GM21717 (cell line): ENCODE measurements at regions not wholly inside any gene's neighbourhood (a gene's known extent, or its start where the extent isn't known, plus 50 kb on each side); places are given as distances from the start of the nearest gene placed in this dataset.
A peak's percentile ranks its signal among the peaks of the same experiment; 100 is the strongest.
"Not testable (repeated sequence)": the region's sequence is repeated elsewhere in the genome, so short reads cannot be mapped to it uniquely, and the experiment has no call there.

Source experiments
- ATAC-seq: cut with Tn5 transposase; IDR thresholded peaks from one replicate; pipeline ENCODE4 v1.9.1; 2021; ENCODE audit warnings: mild to moderate bottlenecking, moderate library complexity; ENCODE audit not compliant: unreplicated experiment

- ATAC-seq: no peak
Observed at GRCh38 chr4:10841697-10842096, 157.1 kb upstream of the CLNK start.

GRCh38 chr4:10837151-10837550 is 152.6 kb upstream of the CLNK start:
- ATAC-seq: no peak

DNA sequence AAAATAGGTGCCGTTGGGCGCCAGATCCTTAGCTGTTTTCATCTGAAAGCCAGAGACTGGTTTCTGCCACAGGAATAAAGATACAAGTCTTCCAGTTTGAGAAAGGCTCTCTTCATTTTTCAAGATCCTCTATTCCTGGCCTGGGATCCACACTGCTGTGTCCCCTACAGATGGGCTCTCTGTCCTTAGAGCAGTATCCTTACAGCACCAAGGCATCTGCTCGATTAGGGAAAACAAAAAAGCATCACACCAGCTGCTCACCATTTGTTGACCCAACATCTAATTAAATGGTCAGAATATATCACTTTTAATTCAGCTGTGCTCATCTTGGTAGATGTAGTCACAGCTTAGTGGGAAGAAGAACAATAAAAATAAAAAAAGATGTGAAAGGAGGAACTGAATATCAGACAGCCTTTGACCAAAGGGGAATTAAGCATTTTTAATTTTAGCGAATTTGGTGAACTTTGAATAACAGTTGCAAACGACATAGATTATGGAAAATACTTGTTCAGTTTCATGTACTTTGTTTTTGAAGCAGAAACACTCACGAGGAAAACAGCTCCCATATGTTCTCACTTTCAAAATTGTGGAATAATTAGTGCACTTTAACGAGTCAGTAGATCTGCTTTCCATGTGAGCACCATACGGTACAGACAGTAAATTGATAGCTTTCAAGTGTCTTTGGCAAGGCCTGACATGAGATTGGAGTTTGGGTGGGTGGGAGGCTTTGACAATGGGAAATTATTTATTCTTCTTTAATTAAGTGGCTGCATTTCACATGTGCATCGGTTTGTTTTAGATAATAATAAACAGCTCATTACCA is 148.4 kb upstream of the CLNK start:
- no peak for ATAC-seq

GRCh38 chr4:10831727-10832408 is 147.3 kb upstream of the CLNK start:
- no peak for ATAC-seq

DNA sequence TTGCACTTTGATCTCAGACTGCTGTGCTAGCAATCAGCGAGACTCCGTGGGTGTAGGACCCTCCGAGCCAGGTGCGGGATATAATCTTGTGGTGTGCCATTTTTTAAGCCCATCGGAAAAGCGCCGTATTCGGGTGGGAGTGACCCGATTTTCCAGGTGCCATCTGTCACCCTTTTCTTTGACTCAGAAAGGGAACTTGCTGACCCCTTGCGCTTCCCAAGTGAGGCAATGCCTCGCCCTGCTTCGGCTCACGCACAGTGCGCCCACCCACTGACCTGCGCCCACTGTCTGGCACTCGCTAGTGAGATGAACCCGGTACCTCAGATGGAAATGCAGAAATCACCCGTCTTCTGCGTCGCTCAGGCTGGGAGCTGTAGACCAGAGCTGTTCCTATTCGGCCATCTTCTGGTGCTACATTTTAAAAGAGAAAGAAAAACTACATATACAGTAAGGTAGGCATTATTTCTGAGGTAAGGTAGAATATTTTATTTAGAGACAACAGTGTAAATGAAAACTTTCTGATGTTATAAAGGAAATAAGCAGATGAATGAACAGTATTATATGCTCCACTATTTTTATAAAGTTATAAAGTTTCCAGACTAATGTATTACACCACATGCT is 144.5 kb upstream of the CLNK start:
- not testable (repeated sequence) for ATAC-seq

DNA sequence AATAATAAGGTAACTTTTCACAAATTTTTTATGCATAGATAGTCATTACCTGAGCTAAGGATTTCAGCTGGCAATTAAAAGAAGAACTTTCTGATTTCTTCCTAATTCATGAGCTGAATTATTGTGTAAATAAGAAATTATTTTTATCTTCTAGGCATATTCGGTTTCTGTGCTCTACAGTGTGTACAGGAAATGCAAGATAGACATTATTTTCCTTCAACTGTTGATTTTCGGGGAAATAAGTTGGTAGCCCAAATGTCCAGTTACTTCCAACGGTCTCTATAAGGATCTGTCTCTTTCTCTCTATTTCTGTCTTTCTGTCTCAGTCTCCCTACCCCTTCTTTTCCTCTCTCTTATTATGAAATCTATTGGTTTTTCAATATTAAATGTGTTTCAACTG is 137.3 kb upstream of the CLNK start:
- no peak for ATAC-seq

DNA sequence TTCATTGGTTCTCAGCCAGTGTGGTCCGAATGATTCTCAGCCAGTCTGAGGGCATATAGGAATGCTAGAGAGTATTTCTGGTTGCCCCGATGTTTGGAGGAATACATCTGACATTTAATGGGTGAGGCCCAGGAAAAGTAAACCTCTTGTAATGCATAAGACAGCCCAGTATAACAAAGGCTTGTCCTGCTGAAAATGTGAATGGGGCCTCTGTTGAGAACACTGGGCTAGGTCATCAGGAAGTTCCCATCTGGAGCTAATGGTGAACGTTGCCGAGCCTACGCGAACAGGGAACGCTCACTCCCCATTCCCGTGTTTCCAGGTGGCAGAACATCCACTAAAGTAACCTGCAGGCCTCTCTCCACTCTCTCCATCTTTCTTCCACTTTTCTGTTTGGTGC is 132.0 kb upstream of the CLNK start:
- ATAC-seq: no peak

DNA sequence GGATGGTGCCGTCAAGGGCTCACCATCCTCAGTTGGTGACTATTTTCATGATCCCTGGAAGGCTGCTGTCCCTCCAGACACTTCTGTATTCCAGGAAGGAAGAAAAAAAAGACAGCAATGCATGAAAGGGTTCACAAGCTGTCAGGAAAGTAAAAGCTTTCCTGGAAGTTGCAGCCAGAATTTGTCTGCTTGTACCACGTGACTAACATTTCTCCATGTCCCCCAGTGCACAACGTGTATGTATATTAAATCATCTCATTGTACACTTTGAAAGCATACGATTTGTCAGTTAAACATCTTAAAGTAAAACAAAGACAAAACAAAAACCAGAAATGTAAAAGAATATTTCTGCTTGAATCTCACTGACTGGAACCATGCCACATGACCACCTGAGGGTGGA is 127.4 kb upstream of the CLNK start:
- ATAC-seq: no peak

GRCh38 chr4:10810411-10810810 is 125.8 kb upstream of the CLNK start:
- ATAC-seq: no peak

DNA sequence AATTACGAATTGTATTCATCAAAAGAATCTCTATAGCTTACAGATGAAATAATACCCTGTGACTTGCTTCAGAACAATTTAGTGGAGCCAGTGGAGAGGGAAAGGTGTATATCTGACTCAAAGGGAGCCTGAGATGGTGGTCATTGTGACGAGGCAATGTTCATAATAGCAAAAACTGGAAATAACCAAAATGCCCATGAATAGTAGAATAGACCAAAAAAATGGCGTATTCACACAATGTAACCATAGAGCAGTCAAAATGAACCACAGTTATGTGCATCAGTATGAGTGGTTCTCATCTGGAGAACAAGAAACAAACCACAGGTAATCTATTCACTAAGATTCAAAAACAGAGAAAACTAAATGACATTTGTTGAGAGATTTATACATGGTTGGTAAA is 125.3 kb upstream of the CLNK start:
- ATAC-seq: peak; percentile 63

- ATAC-seq: no peak
Observed at GRCh38 chr4:10808591-10808990, 124.0 kb upstream of the CLNK start.

DNA sequence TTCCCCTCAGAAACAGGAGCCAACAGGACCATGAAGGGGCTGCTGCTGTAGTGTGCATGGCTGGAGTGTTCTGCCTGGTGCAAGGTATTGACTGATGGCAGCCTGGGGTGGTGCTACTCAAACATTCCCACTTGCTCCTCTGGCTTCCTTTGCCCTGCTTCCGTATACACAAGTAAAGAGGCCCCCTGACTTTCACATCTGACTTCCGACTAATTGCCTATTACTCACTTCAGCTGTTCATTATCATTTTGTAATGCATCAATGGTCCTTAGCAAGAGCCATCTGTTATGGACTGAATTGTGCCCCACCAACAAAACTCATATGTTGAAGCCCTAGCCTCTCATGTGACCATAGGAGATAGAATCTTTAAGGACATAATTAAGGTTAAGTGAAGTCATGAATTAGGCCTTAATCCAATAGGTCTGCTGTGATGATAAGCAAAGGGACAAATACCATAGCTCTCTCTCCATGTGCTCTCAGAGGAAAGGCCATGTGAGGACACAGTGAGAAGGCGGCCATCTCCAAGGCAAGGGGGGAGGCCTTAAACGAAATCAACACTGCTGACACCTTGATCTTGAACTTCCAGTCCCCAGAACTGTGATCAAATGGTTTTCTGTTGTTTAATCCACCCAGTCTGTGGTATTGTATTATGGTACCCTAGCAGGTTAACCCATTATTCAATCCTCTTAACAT is 122.5 kb upstream of the CLNK start:
- no peak for ATAC-seq

DNA sequence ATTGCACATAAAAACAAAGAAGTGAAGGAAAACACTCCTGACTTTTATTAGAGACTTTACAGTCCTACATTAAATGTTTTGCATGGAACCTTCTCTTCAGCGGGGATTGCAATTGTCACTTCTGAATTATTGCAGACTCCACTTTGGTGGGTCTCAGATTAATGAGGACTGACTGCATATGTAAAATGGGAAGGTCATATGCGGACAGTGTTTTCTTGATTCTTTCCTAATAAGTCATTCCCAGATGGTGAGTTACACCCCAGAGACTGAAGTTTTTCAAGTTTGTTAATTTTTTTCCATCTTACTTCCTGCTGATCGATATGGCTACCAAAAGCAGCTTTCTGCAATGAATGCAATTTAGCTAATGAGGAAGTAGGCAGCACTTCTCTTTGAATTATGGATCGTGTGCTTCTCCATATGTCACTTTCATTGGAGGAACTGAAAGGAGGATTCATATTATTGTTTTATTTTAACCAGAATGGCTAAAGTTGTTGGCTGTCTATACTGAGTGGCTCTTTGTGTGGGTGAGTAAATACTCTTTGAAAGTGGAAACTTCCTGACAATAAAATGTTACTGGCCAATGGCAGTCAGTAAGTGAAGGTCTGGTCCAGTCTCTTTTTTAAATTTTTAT is 119.3 kb upstream of the CLNK start:
- no peak for ATAC-seq

GRCh38 chr4:10787365-10787764 is 102.8 kb upstream of the CLNK start:
- no peak for ATAC-seq

DNA sequence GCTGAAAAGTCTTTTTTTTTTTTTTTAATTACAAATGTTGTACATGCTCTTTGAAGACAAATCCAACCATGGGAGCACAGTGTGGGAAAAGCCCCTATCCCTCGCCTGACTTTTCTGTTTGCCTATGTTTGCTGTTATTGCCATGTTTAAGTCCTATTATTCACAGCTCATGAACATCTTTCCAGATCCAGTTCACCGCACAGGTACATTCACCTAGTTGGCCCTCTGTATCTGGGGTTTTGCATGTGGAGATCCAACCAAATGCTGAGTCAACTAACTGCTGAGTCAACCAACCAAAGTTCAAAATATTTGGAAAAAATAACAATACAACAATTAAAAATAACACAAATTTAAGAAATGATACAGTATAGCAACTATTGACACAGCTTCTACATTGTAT is 100.1 kb upstream of the CLNK start:
- ATAC-seq: no peak

- no peak for ATAC-seq
Observed at GRCh38 chr4:10783351-10783750, 98.8 kb upstream of the CLNK start.

GRCh38 chr4:10781805-10782204 is 97.2 kb upstream of the CLNK start:
- ATAC-seq: no peak

DNA sequence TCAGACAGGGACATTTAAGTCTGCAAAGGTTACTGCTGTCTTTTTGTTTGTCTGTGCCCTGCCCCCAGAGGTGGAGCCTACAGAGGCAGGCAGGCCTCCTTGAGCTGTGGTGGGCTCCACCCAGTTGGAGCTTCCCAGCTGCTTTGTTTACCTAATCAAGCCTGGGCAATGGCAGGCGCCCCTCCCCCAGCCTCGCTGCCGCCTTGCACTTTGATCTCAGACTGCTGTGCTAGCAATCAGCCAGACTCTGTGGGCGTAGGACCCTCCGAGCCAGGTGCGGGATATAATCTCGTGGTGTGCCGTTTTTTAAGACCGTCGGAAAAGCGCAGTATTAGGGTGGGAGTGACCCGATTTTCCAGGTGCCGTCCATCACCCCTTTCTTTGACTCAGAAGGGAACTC is 96.2 kb upstream of the CLNK start:
- not testable (repeated sequence) for ATAC-seq

GRCh38 chr4:10775132-10775531 is 90.6 kb upstream of the CLNK start:
- ATAC-seq: not testable (repeated sequence)

DNA sequence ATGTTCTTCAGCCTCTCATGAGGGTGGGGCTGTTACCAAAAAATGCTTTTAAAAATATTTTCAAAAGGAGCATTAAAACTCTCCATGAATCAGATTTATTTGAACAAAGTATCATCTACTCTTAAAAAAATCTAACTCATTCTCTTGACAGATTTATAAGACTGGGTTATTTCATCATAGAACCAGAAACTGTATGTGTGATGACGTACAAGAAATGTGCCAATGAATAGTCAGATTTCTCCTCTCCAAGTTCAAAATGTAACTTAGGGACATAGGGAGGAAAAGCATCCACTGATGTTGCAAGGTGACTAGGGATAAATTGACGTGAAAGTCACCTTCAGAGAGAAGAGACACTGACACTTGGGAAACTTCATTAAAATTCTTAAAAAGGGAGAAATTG is 89.1 kb upstream of the CLNK start:
- ATAC-seq: no peak

GRCh38 chr4:10773010-10773409 is 88.4 kb upstream of the CLNK start:
- no peak for ATAC-seq
